Hepatocyte (in vitro differentiated cells): ENCODE measurements at regions not wholly inside any gene's neighbourhood (a gene's known extent, or its start where the extent isn't known, plus 50 kb on each side); places are given as distances from the start of the nearest gene placed in this dataset.

Source experiments
- CTCF ChIP-seq: fragments of 200-600 bp; sonication (generic); IDR thresholded peaks from 2 replicates; pipeline ENCODE4 v1.5.1; 2016; ENCODE audit warnings: antibody characterized with exemption, mild to moderate bottlenecking; ENCODE audit not compliant: poor library complexity
- EZH2 ChIP-seq: fragments of 200-600 bp; sonication (generic); IDR thresholded peaks from 2 replicates; pipeline ENCODE4 v1.6.1; 2016; ENCODE audit warnings: antibody characterized with exemption, mild to moderate bottlenecking, borderline replicate concordance
- EZH2phosphoT487 ChIP-seq: fragments of 200-600 bp; sonication (generic); IDR thresholded peaks from one replicate; pipeline ENCODE4 v1.6.1; 2018; ENCODE audit warnings: antibody characterized with exemption, mild to moderate bottlenecking, low read depth, moderate library complexity; ENCODE audit not compliant: unreplicated experiment, severe bottlenecking

GRCh38 chr10:21260506-21261149 lies 264.9 kb downstream of the SKIDA1 start:
- no peak for TF ChIP-seq CTCF
- TF ChIP-seq EZH2: no peak
- no peak for TF ChIP-seq EZH2phosphoT487
